ENCODE measurements at regions not wholly inside any gene's neighbourhood (a gene's known extent, or its start where the extent isn't known, plus 50 kb on each side); places are given as distances from the start of the nearest gene placed in this dataset.
"Not testable (repeated sequence)": the region's sequence is repeated elsewhere in the genome, so short reads cannot be mapped to it uniquely, and the experiment has no call there.

- no peak for DNase-seq
Observed at GRCh38 chr15:25250906-25251622, 187.8 kb downstream of the UBE3A start.

GRCh38 chr15:25251700-25252390 is 187.0 kb downstream of the UBE3A start:
- DNase-seq: no peak

GRCh38 chr15:25253048-25253973 is 185.5 kb downstream of the UBE3A start:
- not testable (repeated sequence) for DNase-seq

GRCh38 chr15:25268166-25268565 is 170.7 kb downstream of the UBE3A start:
- no peak for DNase-seq
